Fibroblast of skin of left quadriceps (primary cell): ENCODE measurements at regions not wholly inside any gene's neighbourhood (a gene's known extent, or its start where the extent isn't known, plus 50 kb on each side); places are given as distances from the start of the nearest gene placed in this dataset.

Experiments
- DNase-seq, 2 experiments: peaks; one replicate each; pipeline ENCODE4 v3.0.0-alpha.2; 2013; ENCODE audit warnings: low read depth in 2 of 2

DNA sequence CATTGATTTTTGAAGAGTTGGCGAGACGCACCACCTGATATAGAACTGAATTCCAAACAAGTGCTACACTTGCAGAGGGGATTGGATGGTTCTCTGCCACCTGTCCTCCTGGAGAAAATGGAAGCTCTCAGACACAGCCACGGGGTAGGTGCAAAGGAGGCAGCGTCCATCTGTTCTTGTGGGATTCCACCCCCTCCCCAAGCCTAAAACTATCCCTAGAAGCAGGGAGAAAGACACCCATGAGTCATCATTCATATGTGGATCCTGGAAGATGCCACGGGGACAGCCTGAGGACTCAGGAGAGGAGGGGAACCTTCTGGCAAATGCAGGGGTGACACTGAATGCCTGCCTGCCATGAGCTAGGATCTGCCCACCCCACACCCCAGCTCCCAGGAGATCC lies 171.3 kb upstream of the CST7 start:
- no peak for DNase-seq

DNA sequence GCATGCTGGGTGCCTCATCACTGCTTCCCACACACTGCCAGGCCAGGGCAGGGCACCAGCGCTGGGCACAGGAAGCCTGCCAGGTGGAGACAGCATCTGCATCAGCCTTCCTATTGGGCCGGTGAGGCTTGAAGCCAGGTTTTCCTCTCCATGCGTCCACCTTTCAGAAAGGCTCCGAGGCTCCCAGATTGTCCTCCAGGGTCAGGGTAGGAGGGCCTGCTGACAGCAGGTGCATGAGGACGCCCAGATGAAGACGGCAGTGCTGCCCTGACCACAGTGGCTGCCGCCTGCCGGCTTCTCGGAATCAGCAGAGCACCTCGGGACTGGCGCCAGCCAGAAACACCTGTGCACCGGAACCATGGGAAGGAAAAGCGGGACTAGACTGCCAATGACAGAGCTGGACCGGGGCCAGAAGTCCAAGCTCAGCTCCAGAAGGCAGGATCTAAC lies 170.5 kb upstream of the CST7 start:
- DNase-seq, result no peak

DNA sequence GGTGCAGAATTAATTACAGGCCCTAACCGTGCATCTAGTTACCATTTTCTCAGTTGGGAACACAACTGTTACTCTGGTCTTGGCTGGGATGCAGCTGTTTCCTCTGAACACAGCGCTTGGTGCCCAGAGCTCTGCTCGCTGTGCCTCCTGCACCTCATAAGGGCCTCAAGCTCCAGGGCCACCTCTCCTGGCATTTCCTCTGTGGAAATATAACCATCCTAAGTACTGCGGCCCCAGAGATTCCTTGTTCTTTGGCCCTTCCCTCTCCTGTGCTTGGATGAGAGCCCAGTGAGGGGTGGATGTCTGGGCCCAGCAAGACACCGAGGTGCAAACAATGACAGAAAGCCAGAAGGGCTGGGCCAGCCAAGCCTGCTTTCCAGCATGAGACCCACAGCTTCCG lies 169.9 kb upstream of the CST7 start:
- no peak for DNase-seq

DNA sequence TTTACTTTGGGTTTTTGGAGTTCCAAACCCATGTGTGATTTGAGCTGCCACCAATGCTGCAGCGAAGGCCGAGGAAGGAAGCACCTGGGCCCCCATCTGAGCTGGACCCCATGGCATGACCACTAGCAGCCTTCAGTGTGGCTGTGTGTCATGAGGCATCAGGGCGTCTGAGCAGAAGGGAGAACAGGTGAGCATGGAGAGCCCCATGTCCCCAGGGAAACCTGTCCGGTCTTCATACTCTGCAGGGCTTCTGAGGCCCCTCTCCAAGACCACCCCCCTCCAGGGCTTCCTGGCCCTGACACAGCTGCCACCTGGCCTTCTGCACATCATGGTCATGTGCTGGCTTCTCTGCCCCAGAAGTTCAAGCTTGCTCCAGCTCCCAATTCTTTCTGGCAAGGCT lies 169.1 kb upstream of the CST7 start:
- DNase-seq, result no peak

DNA sequence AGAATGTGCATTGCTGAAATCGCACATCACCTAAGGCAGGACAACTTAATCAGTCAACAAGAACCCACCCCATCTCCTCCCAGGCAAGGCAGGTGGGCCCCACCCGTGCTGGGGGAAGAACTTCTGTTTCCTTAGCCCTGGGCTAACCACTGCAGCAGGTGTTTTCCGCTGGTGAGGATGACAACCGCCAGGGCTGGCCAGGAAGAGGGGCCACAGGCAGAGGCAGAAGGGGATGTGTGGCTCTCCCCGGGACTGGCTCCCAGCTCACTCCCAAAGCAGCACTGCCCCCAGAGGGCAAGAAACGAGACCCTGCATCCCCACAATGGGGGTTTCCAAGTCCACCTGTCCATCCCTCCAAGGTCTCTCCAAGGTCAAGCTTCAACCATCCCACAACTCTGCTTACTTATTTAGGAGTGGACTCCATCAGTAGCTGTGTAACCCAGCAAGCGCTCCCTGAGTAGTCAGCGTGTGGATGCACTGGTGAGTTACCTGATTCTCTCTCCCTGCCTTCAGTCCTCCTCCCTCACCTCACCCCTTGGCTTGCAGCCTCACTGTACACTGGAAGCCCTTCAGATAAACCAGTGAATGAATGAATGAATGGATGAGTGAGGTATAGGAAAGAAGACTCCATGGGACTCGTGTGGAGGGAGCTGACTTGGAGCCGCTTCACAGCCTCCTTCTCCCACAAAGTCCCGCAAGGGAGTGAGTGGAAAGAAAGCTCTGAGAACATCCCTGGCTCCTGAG lies 168.2 kb upstream of the CST7 start:
- DNase-seq, result no peak

DNA sequence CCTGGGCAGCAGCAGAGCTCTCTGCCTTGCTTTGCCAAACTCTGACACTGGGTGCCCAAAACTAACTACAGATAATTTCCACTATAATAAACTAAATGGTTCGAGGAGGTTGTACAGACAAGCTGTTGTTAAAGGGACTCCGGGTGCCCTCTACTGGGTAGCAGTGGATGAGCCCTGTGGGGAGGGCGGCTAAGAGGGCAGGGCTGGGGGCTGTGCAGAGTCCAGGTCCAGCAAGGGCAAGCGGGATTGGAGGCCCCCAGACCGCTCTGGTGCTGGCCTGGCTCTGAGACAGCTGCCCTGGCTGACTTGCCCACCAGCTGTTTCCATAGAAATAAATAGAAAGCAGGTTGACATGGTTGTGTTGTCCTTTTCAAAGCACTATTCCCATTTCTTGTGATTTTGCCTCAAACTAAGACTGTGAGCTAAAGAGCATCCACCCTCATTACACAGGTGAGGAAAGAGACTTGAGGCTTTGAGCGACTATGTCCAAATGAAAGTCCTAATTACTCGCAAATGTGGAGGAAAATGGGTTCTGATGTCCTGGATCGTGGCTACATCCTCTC lies 167.6 kb upstream of the CST7 start:
- DNase-seq, result no peak

DNA sequence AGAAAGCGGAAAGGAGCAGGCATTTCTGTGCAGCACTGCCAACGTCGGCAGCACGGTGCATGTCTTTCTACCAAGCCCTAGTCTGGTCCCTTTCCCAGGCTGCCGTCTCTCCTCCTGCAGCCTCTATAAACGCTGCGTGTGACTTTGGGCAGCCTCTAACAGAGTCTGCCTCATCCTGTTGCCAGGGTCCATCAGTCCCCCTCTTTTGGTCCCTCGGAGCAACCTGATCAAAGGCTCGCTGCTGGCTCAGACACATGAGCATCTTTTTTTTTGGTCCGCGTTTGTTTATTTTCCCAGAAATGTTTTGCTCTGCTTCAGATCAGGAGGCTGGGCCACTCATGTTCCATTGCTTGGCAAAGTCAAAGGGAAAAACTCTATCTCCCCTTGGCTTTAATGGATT lies 166.8 kb upstream of the CST7 start:
- DNase-seq, result no peak

DNA sequence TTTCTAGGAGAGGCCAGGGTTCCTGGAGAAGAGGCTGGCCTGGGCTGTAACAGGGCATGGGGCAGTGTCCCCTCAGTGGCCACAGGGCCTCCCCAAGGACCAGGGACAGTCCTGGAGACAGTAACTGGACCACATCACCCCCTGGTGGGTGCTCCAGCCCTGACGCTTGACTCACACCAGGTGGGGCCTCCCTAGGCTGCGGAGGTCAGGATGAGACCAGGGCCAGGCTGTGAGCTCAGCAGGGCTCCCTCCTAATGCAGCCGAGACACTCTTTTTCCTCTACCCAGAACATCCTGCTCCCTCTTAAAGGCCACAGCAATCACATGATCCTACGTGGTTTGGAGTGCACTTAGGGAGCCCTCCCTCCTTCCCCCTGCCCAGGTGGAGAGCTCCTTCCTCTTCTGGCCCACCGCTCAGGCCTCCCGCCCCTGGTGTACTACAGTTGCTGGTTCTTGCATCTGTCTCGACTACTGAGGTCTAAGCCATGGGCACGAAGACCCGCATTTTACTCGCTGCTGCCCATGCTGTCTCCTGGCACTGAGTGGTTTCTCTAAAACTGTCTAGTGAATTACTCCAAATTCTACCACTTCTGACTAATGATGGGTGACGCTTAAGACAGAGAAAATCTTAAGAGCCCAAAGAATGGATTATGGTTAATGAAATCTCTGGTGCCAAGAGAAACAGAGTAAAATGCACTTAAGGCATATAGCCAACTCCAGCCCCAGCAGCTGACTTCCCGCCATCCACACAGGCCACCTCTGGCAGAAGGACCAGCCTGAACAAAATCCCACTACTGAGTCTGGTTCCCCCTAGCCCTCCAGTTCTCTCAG lies 166.1 kb upstream of the CST7 start:
- no peak for DNase-seq

DNA sequence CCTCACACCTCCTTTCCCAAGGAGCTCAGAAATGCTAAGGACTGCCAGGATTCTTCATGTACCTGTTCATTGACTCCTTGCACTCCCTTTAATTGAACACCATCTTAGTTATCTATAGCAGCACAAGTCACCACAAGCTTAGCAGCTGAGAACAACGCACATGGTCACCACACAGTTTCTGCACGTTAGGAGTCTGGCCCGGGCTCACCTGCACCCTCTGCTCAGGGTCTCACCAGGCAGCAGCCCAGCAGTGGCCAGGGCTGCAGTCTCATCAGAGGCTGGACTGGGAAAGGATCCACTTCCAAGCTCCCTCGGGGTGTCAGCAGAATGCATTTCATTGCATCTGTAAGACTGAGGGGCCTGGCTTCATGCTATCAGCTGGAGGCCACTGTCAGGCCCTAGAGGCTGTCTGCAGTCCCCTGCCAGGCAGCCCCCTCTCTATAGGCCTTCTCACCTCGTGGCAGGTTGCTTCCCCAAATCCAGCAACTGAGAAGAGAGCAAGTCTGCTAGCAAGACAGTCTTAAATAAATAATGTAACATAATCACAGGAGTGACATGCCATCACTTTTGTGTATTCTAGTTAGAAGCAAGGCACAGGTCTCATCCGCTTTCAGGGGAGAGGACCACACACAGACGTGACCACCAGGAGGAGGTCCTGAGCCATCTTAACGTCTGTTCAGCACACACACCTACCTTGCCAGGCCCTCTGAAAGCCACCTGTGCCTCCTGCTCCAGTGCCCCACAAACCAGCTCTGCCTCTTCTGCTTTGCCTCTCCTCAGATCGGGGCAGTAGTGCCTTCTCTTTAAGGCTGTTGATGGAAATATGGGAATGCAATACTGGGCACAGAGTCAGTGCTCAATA lies 165.2 kb upstream of the CST7 start:
- DNase-seq, result no peak

DNA sequence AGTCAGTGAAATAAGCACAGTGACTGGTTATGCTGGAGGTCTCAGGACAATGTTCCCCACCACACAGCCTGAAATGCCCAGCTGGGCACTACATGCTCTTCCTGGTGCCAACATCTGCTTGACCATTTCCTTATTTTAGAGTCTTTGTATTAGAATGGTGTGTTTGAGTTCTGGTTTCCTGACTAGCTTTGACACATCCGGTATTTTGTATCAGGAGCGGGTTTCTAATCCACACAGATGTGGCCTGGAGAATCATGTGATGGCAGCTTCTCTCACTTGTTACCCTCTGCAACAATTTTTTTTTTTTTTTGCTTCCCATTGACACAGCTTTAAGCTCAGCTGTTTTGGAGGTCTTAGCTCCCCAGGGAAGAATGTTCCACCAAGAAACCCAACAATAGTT lies 164.5 kb upstream of the CST7 start:
- no peak for DNase-seq

DNA sequence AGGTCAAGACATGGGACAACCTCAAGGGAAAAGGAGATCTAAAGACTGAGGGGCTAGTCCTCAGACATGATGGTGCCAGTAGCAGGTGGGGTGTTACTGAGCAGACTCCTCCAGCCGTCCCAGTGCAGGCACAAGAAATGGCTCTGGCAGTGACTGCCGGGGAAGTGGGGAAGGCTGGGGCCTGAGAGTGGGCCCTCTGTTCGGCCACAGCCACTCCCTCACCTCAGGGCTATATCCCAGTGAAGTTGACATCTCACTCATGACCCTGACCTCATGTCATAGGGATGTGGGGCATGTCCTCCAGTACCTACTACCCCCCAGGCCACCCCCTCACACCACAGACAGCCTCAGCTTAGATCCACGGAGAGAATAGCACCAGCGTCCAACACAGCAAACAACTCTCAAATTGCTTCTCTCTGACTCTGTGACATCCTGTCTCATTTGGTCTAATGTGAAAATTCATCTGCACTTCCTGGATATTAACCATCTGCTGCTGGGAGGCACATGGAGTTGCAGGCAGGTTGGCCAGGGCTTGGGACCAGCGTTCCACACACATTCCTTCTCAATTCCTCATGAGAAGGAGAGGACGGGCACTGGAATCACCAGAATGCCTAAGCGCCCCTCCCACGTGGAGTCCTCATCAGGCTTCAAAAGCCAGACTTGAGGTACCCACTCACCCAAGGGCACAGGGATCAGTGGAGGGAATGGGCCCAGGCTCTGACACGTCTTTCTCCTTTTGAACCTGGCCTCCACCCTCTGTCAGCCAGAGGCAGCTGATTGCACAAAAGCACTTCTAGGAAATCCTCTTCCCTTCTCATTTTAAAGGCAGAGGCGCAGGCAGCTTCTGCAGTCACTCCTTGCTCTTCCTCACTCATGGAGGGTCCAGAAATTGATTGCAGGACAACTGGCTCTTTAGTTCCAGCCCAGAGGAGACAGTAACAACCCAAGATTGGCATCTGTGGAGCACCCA lies 163.6 kb upstream of the CST7 start:
- peak; percentile 56 to 57 for DNase-seq

DNA sequence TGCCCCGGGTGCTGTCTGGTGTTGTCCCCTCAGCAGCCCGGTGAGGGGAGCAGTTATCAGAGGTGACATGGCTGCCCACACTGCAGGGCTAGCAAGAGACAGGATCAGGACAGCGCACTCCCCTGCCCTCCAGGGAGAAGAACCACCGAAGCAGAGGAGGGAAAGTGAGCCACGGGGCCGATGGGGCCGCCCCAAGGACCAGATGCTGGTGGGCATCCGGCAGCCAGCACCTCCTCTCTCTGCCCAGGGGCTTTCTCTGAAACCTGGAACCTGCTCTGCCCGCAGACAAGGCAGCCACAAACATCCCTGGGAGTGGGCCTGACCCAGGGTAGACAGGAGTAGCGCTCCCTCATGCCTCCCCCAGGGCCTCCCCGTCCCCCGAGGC lies 163.0 kb upstream of the CST7 start:
- no peak for DNase-seq

DNA sequence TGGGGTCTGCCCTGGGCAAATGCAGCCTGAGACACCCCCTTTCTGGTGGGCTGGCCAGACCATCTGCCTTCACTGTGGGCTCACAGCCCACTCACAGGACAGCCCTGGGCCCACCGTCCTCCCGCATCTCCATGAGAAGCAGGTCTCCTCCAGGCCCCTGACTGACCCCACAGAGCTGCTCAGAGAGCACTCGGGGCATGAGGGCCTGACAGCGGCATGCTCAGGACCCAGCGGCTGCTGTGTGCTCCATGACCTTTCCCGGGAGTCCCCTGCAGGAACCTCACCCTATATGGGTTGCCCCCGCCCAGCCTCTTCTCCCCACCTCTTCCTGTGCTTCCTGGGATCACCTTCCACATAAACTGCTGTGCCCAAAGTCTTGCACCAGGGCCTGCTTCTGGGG lies 162.4 kb upstream of the CST7 start:
- no peak for DNase-seq

DNA sequence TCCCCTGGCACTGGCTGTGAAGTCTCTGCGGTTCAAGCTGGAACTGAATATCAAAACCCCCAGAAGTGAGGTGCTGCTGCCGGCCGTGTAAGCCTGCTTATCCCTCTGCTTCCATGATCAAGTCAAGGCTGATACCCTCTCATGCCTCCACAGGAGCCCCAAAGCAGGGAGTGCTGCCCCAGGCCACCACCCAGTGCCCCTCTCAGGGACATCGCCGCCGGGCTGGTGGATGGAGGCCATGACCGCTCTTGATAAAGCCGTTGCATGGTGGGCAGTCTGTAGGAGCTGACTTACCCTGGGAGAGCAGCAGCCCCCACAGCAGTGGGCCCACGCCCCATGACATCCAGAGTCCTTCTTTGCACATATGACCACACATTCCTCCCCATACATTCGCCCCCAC lies 162.0 kb upstream of the CST7 start:
- no peak for DNase-seq

DNA sequence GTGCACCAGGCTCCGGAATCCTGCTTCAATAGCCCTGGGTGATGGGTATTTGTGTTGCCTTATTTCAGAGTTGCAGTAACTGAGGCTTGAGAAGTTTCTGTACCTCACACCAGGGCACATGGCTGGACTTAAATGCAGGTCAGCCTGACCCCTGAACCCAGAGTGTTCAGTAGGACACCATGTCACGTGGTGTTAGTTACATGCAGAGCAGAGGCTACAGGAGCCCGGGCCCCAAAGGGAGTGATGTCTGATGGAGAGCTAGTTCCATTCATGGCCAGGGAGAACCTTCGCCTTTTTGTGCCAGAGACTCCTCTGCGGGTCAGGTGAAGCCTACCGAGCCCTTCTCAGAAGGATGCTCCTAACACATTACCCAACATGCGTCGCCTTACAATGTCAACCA lies 161.4 kb upstream of the CST7 start:
- no peak for DNase-seq

DNA sequence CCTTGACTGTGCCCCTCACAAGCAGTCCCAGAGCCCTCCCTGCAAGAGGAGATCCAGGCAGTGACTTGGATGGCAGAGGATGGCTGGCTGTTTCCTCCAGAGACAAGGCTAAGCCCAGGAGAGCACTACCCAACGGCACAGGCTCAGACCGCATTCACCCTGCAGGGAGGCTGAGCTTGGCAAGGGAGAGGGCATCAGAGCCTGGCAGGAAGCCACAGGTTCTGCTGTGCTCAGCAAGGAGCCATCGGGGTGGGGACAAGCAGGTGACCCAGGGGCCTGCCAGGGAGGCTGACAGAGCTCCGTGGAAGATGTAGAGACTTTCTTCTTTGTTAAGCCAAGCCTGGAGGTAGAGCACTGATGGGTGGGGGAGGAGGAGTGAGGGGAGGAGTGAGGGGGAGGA lies 159.2 kb upstream of the CST7 start:
- DNase-seq, result no peak

DNA sequence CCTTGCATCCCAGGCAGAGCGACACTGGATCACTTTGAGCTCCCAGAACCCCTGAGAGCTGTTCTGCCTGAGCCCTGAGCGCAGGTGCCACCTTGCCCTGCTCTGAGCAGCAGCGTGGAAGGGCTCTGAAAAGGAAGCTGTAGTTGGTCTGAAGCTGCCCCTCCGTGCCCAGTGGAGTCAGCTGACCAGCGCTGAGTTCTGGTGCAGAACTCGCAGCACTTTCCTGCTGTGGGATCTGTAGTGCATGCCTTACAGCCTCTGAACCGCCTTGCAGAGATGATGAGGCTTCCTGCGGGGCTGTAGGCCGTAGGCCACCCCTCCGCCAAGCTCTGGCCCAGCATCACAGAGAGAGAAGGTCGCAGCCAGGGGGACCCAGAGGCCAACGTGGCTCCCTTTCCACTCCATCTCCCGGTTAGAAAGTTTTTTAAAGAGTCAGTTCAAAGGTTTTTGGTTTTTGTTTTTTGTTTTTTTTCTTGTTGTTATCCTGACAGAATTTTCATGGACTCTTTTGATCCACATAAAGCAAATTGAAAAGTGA lies 158.3 kb upstream of the CST7 start:
- DNase-seq, result no peak

DNA sequence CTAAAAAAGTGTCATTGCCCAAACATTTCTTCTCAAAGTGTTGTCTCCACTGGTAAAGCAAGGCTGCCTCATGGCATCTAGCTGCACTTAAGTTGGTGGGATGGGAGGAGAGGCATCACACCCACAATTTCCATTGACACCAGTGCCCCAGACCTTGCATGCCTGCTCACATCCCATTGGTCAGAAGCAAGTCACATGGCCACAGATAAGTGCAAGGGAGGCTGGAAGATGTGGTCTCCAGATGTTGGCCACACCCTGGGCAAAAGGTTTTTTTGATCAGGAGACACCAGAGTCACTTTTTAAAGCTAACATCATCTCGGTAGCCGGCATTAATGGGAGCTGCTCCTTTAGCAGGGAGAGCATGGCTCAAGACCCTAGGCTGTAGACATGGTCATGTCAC lies 157.1 kb upstream of the CST7 start:
- DNase-seq, result no peak

DNA sequence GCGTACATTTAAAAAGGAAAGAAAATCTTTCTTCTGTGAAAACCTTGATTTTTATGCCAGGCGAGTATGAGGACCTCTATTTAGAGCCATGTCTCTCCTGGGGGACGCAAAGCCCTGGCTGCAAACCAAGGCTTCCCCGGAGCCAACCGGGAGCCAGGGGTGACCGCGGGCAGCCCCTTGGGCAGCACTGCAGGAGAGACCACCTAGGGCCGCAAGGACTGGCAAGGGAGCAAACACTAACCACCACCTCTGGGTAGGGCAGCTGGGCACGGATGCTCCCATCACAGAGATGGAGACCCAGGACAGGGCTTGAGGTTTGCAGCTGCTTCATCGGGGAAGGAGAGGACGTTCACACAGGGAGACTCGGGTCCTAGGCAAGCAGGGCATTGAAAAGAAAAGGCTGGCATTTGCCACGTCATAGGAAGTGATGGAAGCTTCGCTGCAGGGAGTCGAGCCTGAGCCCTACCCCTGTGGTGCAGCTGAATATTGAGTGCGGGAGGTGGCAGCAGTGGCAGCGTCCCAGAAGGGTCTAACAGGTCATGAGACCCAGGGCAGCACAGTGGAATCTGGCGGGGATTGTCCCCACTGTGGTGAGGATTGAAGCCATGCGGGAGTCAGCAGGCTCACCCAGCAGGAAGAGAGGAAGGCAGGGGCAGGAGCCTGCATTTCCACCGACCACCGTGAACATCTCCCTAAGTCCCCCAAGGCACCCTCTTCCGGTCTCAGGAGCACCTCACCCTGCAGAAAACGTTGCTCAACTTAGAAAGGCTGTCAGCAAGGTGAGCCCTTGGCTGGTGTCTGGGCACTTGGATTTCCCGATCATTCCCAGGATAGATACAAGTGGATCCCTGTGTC lies 156.2 kb upstream of the CST7 start:
- DNase-seq, result no peak

DNA sequence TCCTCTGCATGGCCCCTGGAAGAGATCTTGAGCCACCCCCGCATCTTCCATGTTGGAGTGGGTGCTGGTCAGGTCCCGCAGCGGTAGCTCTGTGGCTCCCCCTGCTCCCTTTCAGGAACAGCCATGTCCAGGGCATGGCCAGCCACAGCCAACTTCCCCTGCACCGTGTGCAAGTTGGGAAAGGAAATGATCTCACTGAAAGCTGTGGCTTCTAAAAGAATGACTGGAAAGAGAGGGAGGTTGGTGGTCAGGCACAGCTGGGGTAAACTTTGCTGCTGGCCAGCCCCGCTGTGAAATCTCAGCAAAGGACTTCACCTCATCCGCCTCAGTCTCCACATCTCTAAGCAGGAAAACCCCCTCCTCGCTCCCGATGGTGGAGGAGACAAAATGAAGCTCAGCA lies 153.6 kb upstream of the CST7 start:
- no peak for DNase-seq
